GM12875 (cell line): ENCODE measurements at regions not wholly inside any gene's neighbourhood (a gene's known extent, or its start where the extent isn't known, plus 50 kb on each side); places are given as distances from the start of the nearest gene placed in this dataset.

ENCODE experiments used
- H3K4me3 ChIP-seq: one replicate; pipeline ENCODE4 v1.5.1; 2011; ENCODE audit warnings: low read depth, low read length, control low read depth
- TF ChIP-seq, protein P1 (sequence below): IDR thresholded peaks from 2 replicates; pipeline ENCODE4 v1.5.1; 2011; ENCODE audit warnings: low read depth, mild to moderate bottlenecking, control low read depth, inconsistent platforms, low read length, moderate library complexity, borderline replicate concordance; ENCODE audit not compliant: insufficient read depth

DNA sequence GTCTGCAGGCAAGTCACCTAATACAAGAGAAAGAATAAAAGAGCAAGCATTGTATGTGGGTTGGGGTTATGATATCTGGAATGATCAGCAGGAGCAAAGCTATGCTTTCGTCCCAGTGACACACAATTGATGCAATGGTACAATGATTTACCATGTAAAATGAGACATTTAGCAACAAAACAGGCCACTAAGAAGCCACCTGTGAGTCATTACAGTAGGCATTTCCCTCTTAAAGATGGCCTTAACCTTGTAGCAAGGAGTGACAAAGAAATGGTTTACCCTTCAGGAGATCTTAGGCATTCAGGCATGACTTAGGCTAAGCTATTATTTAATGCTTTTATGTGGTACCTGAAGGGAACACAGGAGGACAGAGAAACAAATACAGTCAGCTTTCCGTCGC is 373.3 kb upstream of the RBMS3 start:
- TF ChIP-seq, protein P1, sequence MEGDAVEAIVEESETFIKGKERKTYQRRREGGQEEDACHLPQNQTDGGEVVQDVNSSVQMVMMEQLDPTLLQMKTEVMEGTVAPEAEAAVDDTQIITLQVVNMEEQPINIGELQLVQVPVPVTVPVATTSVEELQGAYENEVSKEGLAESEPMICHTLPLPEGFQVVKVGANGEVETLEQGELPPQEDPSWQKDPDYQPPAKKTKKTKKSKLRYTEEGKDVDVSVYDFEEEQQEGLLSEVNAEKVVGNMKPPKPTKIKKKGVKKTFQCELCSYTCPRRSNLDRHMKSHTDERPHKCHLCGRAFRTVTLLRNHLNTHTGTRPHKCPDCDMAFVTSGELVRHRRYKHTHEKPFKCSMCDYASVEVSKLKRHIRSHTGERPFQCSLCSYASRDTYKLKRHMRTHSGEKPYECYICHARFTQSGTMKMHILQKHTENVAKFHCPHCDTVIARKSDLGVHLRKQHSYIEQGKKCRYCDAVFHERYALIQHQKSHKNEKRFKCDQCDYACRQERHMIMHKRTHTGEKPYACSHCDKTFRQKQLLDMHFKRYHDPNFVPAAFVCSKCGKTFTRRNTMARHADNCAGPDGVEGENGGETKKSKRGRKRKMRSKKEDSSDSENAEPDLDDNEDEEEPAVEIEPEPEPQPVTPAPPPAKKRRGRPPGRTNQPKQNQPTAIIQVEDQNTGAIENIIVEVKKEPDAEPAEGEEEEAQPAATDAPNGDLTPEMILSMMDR = no peak

GRCh38 chr3:28912120-28912885 is 368.6 kb upstream of the RBMS3 start:
- no peak overlapping the region for H3K4me3 ChIP-seq

More for the DNA sequence above, 373.3 kb upstream of the RBMS3 start:
- H3K4me3 ChIP-seq = no peak overlapping the region

DNA sequence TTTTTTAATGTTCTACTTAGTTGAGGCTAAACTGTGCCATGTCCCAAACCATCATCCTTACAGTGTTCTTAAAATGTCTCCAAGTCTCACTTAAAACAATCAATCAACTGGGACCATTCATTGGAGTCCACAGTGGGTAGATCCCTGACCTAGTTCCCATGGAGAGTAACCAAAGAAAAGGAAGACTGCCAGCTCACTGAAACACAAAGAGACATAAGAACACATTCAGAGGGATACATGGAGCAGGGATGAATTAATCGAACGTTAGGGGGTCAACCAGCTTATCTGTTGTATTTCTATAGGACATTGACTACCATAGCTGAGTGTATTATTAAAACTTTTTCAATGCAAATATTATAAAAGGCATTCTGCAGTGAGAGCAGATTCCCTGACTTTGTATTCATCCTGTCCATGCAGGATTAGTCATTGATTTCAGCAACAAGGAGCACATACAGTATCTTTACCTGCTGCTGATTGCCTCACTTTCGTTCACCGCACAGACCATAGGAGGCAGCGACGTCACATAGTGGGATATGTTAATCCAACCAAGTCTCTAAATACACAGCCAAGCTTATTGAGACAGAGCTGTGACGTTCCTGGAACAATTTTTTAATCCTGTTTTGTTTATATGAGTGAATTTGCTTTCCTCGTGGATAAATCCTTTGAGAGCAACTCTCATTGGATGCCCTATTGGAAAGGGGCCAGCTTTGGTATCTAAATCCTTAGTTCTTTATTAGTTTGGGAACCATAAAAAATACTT is 364.9 kb upstream of the RBMS3 start:
- no peak overlapping the region for H3K4me3 ChIP-seq
- TF ChIP-seq, protein P1 = peak; percentile 15; the same call in 1 of the 2 replicates

More at GRCh38 chr3:28912120-28912885, 368.6 kb upstream of the RBMS3 start:
- TF ChIP-seq, protein P1 = no peak

GRCh38 chr3:28916713-28917499 is 364.0 kb upstream of the RBMS3 start:
- H3K4me3 ChIP-seq = no peak overlapping the region
- TF ChIP-seq, protein P1 = peak; percentile 56; the same call in 1 of the 2 replicates

- H3K4me3 ChIP-seq = no peak overlapping the region
- TF ChIP-seq, protein P1 = no peak
Observed at GRCh38 chr3:28917895-28918475, 362.9 kb upstream of the RBMS3 start.

GRCh38 chr3:28922376-28922775 is 358.5 kb upstream of the RBMS3 start:
- no peak overlapping the region for H3K4me3 ChIP-seq
- TF ChIP-seq, protein P1 = no peak
